NB4 (cell line): ENCODE measurements at regions not wholly inside any gene's neighbourhood (a gene's known extent, or its start where the extent isn't known, plus 50 kb on each side); places are given as distances from the start of the nearest gene placed in this dataset.
A peak's percentile ranks its signal among the peaks of the same experiment; 100 is the strongest.
"Not testable (repeated sequence)": the region's sequence is repeated elsewhere in the genome, so short reads cannot be mapped to it uniquely, and the experiment has no call there.

ENCODE experiments used
- DNase-seq: peaks from one replicate; pipeline ENCODE4 v3.0.0; 2010; ENCODE audit warnings: low read depth
- H3K4me3 ChIP-seq: one replicate; pipeline ENCODE4 v1.5.1; 2011; ENCODE audit warnings: mild to moderate bottlenecking, low read depth, low read length, moderate library complexity
- CTCF ChIP-seq: IDR thresholded peaks from one replicate; pipeline ENCODE4 v1.5.1; 2012; ENCODE audit warnings: low read depth, low read length
- MYC ChIP-seq: IDR thresholded peaks from 2 replicates; pipeline ENCODE4 v1.6.1; 2011; ENCODE audit warnings: low read depth, low read length
- POLR2A ChIP-seq: IDR thresholded peaks from 2 replicates; pipeline ENCODE4 v1.6.1; 2011; ENCODE audit warnings: mild to moderate bottlenecking; ENCODE audit not compliant: insufficient read length; ENCODE audit errors: extremely low read depth
- TF ChIP-seq, protein P1 (sequence below): IDR thresholded peaks from 2 replicates; pipeline ENCODE4 v1.6.1; 2011; ENCODE audit warnings: low read depth, low read length

GRCh38 chr17:31721291-31722025 is 137.6 kb downstream of the COPRS start:
- DNase-seq, result no peak
- H3K4me3 ChIP-seq, result peak overlapping the region; percentile 58
- no peak for TF ChIP-seq POLR2A
- TF ChIP-seq CTCF, result no peak
- TF ChIP-seq MYC, result no peak
- TF ChIP-seq, protein P1, sequence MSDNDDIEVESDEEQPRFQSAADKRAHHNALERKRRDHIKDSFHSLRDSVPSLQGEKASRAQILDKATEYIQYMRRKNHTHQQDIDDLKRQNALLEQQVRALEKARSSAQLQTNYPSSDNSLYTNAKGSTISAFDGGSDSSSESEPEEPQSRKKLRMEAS, result no peak

GRCh38 chr17:31717251-31717650 is 141.8 kb downstream of the COPRS start:
- not testable (repeated sequence) for H3K4me3 ChIP-seq
- DNase-seq, result peak; percentile 68

DNA sequence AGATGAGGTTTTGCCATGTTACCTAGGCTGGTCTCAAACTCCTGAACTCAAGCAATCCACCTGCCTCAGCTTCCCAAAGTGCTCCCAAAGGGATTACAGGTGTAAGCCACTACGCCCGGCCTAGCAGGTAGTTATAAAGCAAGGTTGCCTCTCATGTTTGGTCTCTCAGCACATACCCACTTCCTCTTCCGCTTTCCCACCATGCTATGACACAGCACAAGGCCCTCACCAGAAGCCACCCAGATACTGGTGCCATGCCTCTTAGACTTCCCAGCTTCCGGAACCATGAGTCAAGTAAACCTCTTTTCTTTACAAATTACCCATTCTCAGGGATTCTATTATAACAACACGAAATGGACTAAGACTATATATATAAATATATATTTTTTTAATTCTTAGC is 143.6 kb downstream of the COPRS start:
- DNase-seq, result peak; percentile 73
- H3K4me3 ChIP-seq, result no peak overlapping the region
- TF ChIP-seq MYC (no peak), POLR2A (no peak), CTCF (no peak)
- TF ChIP-seq, protein P1, result no peak

DNA sequence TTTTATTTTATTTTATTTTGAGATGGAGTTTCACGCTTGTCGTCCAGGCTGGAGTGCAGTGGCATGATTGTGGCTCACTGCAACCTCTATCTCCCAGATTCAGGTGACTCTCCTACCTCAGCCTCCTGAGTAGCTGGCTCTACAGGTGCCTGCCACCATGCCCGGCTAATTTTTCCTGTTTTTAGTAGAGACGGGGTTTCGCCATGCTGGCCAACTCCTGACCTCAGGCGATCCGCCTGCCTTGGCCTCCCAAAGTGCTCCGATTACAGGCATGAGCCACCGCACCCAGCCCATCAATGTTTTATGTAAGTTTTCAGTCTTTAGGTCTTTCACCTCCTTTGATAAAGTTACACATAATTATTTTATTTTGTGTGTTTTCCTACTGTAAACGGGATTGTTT is 154.6 kb downstream of the COPRS start:
- H3K4me3 ChIP-seq, result no peak overlapping the region
- DNase-seq, result no peak
- TF ChIP-seq CTCF, result no peak
- no peak for TF ChIP-seq MYC
- TF ChIP-seq, protein P1, result no peak
- no peak for TF ChIP-seq POLR2A

DNA sequence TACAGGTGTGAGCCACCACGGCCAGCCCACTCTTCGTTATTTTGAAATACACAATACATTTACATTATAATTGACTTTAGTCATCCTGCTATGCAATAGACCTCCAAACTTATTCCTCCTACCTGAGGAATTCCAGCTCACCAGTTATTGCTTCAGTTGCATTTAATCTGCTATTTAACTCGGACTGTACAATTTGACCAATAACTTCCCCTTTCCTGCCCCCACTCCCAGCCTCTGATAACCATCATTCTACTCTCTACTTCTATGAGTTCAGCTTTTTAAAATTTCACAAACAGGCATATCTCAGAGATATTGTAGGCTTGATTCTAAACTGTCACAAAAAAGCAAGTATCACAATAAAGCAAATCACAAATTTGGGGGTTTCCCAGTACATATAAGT is 157.0 kb downstream of the COPRS start:
- H3K4me3 ChIP-seq, result no peak overlapping the region
- no peak for TF ChIP-seq CTCF
- no peak for TF ChIP-seq MYC
- TF ChIP-seq, protein P1, result no peak
- TF ChIP-seq POLR2A, result no peak
- DNase-seq, result peak; percentile 77

DNA sequence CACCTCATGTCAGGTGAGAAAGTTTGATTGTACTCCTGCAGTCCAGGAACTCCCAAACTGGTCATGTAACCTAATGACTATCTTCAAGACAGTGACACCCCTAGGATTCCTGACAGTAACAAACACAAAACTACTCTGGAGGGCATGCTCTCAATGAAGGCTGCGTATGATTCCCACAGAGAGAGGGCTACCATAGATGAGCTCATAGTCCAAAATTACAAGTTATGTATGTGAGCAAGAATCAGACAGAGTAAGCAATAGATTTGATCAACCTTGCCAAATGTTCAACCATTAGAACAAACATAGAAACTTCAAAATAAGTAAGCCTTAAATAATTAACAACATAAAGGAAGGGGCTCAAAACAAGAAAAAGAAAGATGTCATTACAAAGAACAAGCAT is 158.1 kb downstream of the COPRS start:
- no peak for DNase-seq
- H3K4me3 ChIP-seq, result no peak overlapping the region
- TF ChIP-seq, protein P1, result no peak
- no peak for TF ChIP-seq CTCF
- no peak for TF ChIP-seq MYC
- no peak for TF ChIP-seq POLR2A
